IPS DF 6.9 (cell line): ENCODE measurements at regions not wholly inside any gene's neighbourhood (a gene's known extent, or its start where the extent isn't known, plus 50 kb on each side); places are given as distances from the start of the nearest gene placed in this dataset.
"Not testable (repeated sequence)": the region's sequence is repeated elsewhere in the genome, so short reads cannot be mapped to it uniquely, and the experiment has no call there.

Source experiments
- DNase-seq: peaks from one replicate; pipeline ENCODE4 v3.0.0-alpha.2; 2013; ENCODE audit warnings: low read depth, low spot score
- H3K27ac ChIP-seq: one replicate; pipeline ENCODE4 v1.5.1; 2013; ENCODE audit warnings: low read length, control low read depth
- H3K27me3 ChIP-seq: 2 replicates; pipeline ENCODE4 v1.6.1; 2013; ENCODE audit warnings: mild to moderate bottlenecking, low read length; ENCODE audit not compliant: control insufficient read depth, insufficient read depth
- H3K36me3 ChIP-seq: 2 replicates; pipeline ENCODE4 v1.6.1; 2013; ENCODE audit warnings: low read length; ENCODE audit not compliant: control insufficient read depth, insufficient read depth
- H3K4me1 ChIP-seq: 2 replicates; pipeline ENCODE4 v1.6.1; 2013; ENCODE audit warnings: low read length; ENCODE audit not compliant: control insufficient read depth, insufficient read depth
- H3K4me3 ChIP-seq: 2 replicates; pipeline ENCODE4 v1.5.1; 2013; ENCODE audit warnings: mild to moderate bottlenecking, low read length
- H3K9me3 ChIP-seq: 2 replicates; pipeline ENCODE4 v1.6.1; 2013; ENCODE audit warnings: low read length, inconsistent platforms; ENCODE audit not compliant: control insufficient read depth, insufficient read depth
- WGBS: extraction: QIAGEN DNeasy Blood & Tissue Kit; methylation state at CpG from one replicate; pipeline ENCODE4 v1.1.7; 2013; ENCODE audit warnings: mixed read lengths, missing lambda C conversion rate; ENCODE audit not compliant: insufficient read length, insufficient coverage; 5-methylcytosine and 5-hydroxymethylcytosine counted together

GRCh38 chr11:96798445-96798844 is 408.6 kb downstream of the JRKL start:
- no peaks in the 10 kb centered on the region for H3K36me3 ChIP-seq
- H3K27me3 ChIP-seq: no peaks in the 10 kb centered on the region
- no peaks in the 10 kb centered on the region for H3K9me3 ChIP-seq
- no peak overlapping the region for H3K4me3 ChIP-seq
- no peak for DNase-seq
- no CpG with 5 or more reads among the region's 1 CpG for WGBS
- no peaks in the 10 kb centered on the region for H3K4me1 ChIP-seq
- no peak overlapping the region for H3K27ac ChIP-seq

- H3K27me3 ChIP-seq: no peaks in the 10 kb centered on the region
- H3K27ac ChIP-seq: no peak overlapping the region
- no peaks in the 10 kb centered on the region for H3K4me1 ChIP-seq
- DNase-seq: no peak
- no peaks in the 10 kb centered on the region for H3K9me3 ChIP-seq
- no peaks in the 10 kb centered on the region for H3K36me3 ChIP-seq
- whole genome bisulfite sequencing: no CpG with 5 or more reads among the region's 3 CpGs
- no peak overlapping the region for H3K4me3 ChIP-seq
These were observed 425.4 kb downstream of the JRKL start for GRCh38 chr11:96815236-96815635.

GRCh38 chr11:96817482-96818399 is 427.9 kb downstream of the JRKL start:
- DNase-seq: no peak
- no CpG with 5 or more reads among the region's 3 CpGs for WGBS
- H3K27me3 ChIP-seq: no peaks in the 10 kb centered on the region
- H3K4me3 ChIP-seq: no peak overlapping the region
- H3K36me3 ChIP-seq: no peaks in the 10 kb centered on the region
- H3K9me3 ChIP-seq: no peaks in the 10 kb centered on the region
- no peaks in the 10 kb centered on the region for H3K4me1 ChIP-seq
- no peak overlapping the region for H3K27ac ChIP-seq

GRCh38 chr11:96827164-96827563 is 437.4 kb downstream of the JRKL start:
- WGBS: no CpG with 5 or more reads among the region's 4 CpGs
- H3K4me1 ChIP-seq: no peaks in the 10 kb centered on the region
- DNase-seq: no peak
- no peaks in the 10 kb centered on the region for H3K27me3 ChIP-seq
- no peaks in the 10 kb centered on the region for H3K36me3 ChIP-seq
- H3K27ac ChIP-seq: no peak overlapping the region
- H3K4me3 ChIP-seq: no peak overlapping the region
- H3K9me3 ChIP-seq: no peaks in the 10 kb centered on the region

DNA sequence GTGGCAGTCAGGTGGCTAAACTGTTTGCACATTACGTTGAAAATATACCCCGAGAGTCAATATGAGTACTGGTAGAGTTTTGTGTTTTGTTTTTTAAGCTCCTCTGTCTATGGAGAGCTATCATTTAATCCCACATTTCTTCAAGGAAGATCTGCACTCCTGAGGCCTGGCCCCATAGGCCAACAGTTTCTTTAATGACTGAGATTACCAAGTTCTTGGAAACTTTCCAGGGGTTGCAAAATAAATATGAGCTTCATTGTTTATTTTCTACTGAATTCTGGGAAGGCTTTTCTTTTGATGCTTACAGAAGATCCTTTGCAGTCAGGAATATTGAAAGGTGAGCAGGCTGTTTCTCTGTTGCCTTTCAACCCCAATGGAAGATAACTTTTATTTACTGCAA is 452.0 kb downstream of the JRKL start:
- H3K4me3 ChIP-seq: no peak overlapping the region
- H3K27me3 ChIP-seq: no peaks in the 10 kb centered on the region
- no peaks in the 10 kb centered on the region for H3K4me1 ChIP-seq
- no peak overlapping the region for H3K27ac ChIP-seq
- no peak for DNase-seq
- no peaks in the 10 kb centered on the region for H3K36me3 ChIP-seq
- no CpG with 5 or more reads among the region's 2 CpGs for WGBS
- H3K9me3 ChIP-seq: no peaks in the 10 kb centered on the region

DNA sequence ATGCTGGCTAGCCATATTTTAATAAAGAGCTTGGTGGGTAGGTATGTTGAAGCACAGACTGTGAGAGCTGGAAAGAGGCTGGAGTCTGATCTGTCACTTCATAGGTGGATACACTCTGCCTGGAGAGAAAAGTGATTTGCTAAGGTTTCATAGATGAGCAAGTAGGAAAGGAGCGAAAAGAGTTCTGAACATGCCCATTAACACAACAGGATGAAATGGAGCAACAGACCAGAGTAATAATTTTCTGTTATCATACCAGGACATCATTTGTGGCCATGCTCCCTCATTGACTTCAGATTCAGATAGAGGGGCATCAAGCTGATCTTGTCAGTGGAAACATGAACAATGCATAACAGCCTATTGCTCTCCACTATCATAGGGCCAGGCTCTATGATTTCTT is 452.9 kb downstream of the JRKL start:
- H3K27me3 ChIP-seq: no peaks in the 10 kb centered on the region
- WGBS: no CpG with 5 or more reads among the region's 1 CpG
- no peaks in the 10 kb centered on the region for H3K4me1 ChIP-seq
- no peak overlapping the region for H3K27ac ChIP-seq
- H3K36me3 ChIP-seq: no peaks in the 10 kb centered on the region
- no peak overlapping the region for H3K4me3 ChIP-seq
- DNase-seq: no peak
- no peaks in the 10 kb centered on the region for H3K9me3 ChIP-seq

DNA sequence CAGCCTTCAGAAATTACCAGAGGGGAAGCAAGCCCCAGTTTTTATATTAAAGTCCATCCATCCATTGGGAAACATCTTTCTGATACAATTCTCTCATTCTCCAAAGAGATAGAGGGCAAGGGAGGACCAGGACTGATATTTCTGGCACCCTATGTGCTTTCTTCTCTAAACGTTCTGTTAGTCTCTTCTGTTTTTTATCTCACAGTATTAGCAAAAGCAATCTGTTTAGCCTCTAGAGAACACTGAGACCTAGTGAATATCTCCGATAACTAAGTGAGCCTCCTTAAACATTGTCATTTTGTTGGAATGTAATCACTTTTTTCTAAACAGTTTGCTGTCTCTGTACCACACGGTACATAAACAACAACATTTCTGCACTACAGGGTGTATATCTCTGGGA is 464.6 kb downstream of the JRKL start:
- no CpG with 5 or more reads among the region's 3 CpGs for WGBS
- no peak for DNase-seq
- no peak overlapping the region for H3K4me3 ChIP-seq
- H3K27me3 ChIP-seq: no peaks in the 10 kb centered on the region
- no peaks in the 10 kb centered on the region for H3K9me3 ChIP-seq
- no peaks in the 10 kb centered on the region for H3K36me3 ChIP-seq
- H3K27ac ChIP-seq: no peak overlapping the region
- H3K4me1 ChIP-seq: no peaks in the 10 kb centered on the region

- not testable (repeated sequence) for H3K4me1 ChIP-seq, DNase-seq
- WGBS: no CpG with 5 or more reads among the region's 3 CpGs
These were observed 471.9 kb downstream of the JRKL start for GRCh38 chr11:96861722-96862121.

GRCh38 chr11:96863520-96863919 is 473.7 kb downstream of the JRKL start:
- no peak for DNase-seq
- WGBS: no CpG with 5 or more reads among the region's 3 CpGs
- no peaks in the 10 kb centered on the region for H3K4me1 ChIP-seq
- no peak overlapping the region for H3K27ac ChIP-seq
- no peaks in the 10 kb centered on the region for H3K27me3 ChIP-seq
- H3K9me3 ChIP-seq: no peaks in the 10 kb centered on the region
- H3K4me3 ChIP-seq: no peak overlapping the region
- H3K36me3 ChIP-seq: no peaks in the 10 kb centered on the region

More at GRCh38 chr11:96861722-96862121, 471.9 kb downstream of the JRKL start:
- not testable (repeated sequence) for H3K36me3 ChIP-seq, H3K9me3 ChIP-seq, H3K27ac ChIP-seq, H3K4me3 ChIP-seq, H3K27me3 ChIP-seq

DNA sequence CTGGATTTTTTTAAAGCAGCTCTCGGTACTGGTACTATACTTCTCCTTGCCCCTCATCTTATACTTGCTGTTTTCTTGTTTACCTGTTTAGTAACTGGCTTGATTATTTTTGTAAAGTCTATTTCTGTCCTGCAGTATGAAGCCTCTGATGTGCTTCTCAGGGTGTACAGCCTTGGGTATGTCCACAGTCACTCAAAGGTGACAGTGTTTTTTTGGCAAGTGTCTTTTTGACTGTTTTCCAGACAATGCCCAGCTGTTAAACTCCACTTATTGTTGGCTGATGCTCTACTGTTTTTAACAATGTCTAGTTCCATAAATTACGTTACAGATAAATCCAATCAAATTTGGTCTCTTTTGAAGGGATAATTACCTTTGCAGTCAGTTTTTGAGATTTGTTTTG is 475.2 kb downstream of the JRKL start:
- DNase-seq: no peak
- Histone ChIP-seq H3K4me3 (no peak overlapping the region), H3K4me1 (no peaks in the 10 kb centered on the region), H3K9me3 (no peaks in the 10 kb centered on the region), H3K27me3 (no peaks in the 10 kb centered on the region), H3K27ac (no peak overlapping the region), H3K36me3 (no peaks in the 10 kb centered on the region)
- no CpG with 5 or more reads among the region's 2 CpGs for WGBS

GRCh38 chr11:96869207-96869606 is 479.4 kb downstream of the JRKL start:
- Histone ChIP-seq H3K9me3 (no peaks in the 10 kb centered on the region), H3K27me3 (no peaks in the 10 kb centered on the region), H3K4me1 (no peaks in the 10 kb centered on the region), H3K36me3 (no peaks in the 10 kb centered on the region), H3K4me3 (no peak overlapping the region), H3K27ac (no peak overlapping the region)
- DNase-seq: no peak
